Fibroblast of upper back skin (primary cell): ENCODE measurements at regions not wholly inside any gene's neighbourhood (a gene's known extent, or its start where the extent isn't known, plus 50 kb on each side); places are given as distances from the start of the nearest gene placed in this dataset.

ENCODE experiments used
- DNase-seq: peaks from one replicate; pipeline ENCODE4 v3.0.0-alpha.2; 2013

GRCh38 chr4:182062936-182063335 lies 180.3 kb upstream of the TENM3 start:
- DNase-seq: peak; percentile 86

DNA sequence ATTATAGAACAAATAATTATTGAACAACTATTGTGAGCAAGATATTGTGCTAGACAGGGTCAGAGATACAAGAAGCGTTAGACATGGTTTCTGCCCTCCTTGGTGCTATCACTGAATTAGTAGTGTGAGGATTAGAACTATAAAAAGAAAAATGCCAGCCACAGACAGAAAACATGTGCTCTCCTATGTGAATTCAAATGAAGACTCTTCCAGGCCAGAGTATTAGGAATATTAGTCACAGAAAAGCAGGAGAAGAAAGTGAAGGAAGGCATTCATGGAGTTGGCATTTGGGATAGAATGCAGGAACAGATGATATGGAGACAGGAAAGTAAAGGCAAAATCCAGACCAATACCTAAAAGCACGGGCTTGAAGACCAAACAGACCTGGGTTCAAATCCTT lies 179.6 kb upstream of the TENM3 start:
- peak; percentile 21 for DNase-seq

DNA sequence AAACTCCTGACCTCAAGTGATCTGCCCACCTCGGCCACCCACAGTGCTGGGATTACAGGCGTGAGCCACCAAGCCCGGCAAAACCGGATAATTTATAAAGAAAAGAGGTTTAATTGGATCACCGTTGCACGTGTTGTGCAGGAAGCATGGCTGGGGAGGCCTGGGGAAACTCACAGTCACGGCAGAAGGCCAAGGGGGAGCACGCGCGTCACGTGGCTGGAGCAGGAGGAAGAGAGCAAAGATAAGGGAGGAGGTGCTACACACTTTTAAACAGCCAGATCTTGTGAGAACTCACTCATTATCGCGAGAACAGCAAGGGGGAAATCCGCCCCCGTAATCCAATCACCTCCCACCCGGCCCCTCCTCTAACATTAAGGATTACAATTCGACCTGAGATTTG lies 177.9 kb upstream of the TENM3 start:
- DNase-seq: no peak

DNA sequence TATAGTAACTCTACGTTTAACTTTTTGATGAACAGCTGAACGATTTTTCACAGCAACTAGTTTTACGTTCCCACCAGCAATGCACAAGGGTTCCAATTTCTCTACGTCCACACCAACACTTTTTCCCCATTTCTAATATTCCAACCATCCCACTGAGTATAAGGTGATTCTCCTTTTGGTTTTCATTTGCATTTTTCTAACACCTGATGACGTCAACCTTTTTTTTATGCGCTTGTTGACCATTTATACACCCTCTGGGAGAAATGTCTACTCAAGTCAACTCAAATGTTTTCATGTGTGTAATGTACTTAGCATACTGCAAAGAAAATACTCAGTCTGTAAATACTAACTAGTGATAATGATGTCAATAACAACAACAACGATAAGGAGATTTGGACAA lies 177.2 kb upstream of the TENM3 start:
- DNase-seq: no peak

- DNase-seq: peak; percentile 28
Measured at GRCh38 chr4:182067828-182068227, 175.4 kb upstream of the TENM3 start.

DNA sequence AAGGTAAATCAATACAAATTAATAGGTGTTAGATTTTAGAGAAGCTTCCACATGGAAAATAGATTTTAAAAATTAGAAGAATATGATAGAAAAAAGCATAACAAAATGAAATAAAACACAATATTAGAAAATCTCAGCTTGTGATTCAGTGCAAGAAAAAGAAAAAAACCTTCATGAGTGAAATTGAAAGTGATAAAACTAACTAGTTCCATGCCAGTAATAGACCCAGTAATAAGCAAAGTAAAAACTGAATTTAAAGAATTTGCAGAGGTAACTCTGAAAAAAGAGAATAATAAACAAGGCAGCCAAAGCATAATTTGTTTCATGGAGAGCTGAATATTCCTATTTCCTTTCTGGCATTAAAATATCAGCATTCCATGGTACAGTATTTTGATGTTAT lies 174.3 kb upstream of the TENM3 start:
- no peak for DNase-seq

DNA sequence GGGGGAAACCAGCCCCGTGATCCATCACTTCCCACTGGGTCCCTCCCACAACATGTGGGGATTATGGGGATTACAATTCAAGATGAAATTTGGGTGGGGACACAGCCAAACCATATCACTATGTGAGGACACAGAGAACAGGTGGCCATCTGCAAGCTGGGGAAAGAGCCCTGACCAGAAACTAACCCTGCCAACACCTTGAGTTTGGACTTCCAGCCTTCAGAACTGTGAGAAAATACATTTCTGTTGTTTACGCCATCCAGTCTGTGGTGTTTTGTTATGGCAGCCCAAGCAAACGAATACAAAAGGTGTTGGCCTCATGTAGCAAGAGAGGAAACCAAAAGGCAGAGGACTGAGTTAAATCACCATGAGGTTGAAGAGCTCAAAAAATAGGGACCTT lies 169.9 kb upstream of the TENM3 start:
- no peak for DNase-seq

GRCh38 chr4:182074139-182074538 lies 169.1 kb upstream of the TENM3 start:
- DNase-seq: no peak

- peak; percentile 37 for DNase-seq
Measured at GRCh38 chr4:182074810-182075209, 168.4 kb upstream of the TENM3 start.

GRCh38 chr4:182082910-182083309 lies 160.3 kb upstream of the TENM3 start:
- no peak for DNase-seq

DNA sequence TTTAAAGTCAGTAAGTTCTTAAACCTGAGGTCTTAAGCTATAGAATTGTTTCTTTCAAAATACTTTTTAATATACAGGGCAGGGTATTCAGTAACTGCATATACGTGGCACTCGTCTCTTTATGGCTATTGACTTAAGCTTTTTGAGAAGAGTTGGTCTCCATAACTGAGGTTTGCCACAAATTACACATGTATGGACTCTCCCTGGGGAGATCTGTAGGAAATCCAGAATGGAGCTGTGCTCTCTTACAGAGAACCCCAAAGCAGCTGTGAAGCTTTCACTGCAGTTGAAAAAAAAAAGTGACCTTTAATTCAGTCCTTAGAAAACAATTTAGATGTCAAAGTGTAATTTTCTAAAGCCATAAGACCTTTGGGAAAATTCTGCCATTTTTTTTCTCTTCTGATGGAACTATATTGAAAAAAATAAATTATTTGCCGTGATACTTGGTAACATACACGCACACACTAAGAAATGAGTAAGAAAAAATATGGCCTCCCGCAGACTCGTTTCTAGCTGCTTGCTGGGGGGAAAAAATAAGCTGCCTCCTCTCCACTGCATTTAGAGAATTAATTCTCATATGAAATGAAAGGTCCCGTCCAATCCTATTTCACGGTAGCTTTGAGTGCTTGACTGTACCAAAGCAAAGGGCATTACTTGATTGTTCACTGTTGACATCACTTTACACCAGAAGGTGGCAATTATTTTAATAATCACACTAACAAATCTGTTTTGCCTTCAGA lies 159.4 kb upstream of the TENM3 start:
- DNase-seq: peak; percentile 49

DNA sequence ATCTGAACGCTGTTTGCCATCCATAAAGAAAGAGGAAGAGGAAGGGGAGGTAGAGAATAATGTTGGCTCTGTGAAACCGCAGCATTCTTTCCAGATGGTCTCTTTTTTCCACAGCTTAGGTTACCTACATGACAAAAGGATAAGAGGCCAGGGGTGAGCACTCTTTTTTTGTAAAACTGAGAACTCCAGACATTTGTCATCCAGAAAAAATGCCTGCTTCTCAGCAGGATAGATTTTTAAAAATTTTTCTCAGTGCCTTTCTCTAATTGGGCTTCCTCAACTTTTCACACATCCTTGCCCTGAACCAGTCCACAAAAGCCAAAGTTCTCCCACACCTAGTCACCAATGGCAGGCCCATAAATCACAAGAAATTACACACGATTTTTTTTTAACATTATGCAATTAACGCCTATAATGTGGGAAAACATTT lies 158.1 kb upstream of the TENM3 start:
- DNase-seq: peak; percentile 94

DNA sequence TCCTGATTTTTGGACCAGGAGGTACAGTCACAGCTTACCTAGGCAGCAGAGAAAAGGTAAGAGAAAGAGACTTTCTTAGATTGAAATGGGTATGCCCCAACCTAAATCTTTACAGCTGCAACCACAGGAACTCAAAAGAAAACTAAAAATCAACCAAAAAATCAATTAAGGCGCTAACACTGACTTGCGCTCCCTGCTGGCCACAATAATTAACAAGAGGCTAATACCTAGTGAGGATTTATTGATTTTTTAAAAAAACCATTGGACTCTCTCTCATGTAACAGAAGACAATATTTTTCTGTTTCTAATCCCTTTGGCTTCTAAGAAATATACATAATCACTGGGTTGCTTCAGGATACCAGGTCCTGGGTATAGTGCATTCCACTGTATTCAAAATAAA lies 153.9 kb upstream of the TENM3 start:
- DNase-seq: no peak

DNA sequence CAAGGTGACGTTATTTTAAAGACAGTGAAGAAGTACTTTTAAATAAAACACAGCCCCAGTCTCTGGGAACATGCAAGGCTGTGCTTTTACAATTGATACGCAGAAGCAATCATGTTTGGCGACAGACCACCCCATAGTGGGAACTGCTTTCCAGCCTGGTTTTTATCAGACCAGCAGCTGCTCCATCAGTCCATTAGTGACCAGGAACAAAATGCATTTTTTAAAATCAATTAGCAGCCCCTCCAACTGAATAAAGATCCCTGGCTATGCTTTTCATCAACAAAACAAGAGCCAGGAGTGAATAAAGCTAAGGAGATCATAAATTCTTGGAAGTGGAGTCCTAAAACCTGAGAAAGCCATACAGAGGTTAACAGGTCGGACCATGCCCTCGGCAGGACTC lies 153.0 kb upstream of the TENM3 start:
- no peak for DNase-seq

DNA sequence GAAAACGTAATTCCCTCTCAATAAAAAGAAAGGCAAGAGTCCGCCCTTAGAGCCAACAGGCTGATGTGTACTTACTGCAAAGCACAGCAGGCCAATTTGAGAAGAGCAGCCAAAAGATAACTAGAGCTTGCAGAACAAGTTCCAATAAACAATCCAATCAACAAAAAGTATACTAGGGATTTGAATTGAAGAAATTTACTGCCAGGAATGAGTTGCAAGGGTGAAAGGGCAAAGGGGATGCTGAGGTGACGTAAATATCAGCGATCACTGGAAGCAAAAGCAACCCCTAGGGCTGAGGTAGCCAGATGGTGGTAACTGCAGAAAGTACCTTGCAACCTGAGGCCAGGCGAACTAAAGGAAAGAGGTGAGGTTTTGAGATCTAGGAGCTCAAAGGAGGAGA lies 152.1 kb upstream of the TENM3 start:
- no peak for DNase-seq

DNA sequence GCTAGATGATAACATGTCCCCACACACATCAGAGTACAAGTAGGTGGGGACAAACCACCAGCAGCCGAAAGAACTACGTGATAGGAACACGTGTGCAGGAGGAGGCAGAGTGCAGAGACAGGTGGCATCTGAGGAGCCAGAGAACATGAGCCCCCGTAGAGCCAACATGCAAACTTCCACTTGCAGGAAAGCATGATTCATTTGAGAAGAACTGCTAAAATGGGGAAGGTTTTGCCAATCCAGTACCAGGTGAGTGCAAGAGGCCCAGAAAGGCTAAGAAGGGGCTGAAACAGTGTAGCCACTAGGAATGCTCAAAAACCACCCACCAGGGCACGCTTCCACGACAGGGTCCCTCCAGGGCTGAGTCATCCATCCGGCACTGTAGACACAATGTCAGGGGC lies 149.8 kb upstream of the TENM3 start:
- DNase-seq: peak; percentile 62

- no peak for DNase-seq
Measured at GRCh38 chr4:182093935-182094334, 149.3 kb upstream of the TENM3 start.

DNA sequence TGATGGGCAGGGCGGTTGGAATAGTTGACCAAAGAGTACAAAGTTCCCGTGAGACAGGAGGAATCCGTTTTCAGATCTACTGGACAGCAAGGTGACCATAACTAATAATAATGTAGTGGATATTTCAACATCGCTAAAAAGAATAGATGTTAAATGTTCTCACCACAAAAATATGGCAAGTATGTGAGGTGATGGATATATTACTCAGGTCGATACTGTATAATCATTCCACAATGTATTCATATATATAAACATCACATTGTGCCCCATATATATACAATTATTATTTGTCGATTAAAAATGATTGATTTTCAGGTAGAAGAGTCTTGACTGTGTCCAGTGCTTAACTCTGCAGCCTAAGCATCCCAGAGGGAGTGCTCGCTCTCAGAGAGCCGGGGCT lies 141.6 kb upstream of the TENM3 start:
- DNase-seq: no peak

DNA sequence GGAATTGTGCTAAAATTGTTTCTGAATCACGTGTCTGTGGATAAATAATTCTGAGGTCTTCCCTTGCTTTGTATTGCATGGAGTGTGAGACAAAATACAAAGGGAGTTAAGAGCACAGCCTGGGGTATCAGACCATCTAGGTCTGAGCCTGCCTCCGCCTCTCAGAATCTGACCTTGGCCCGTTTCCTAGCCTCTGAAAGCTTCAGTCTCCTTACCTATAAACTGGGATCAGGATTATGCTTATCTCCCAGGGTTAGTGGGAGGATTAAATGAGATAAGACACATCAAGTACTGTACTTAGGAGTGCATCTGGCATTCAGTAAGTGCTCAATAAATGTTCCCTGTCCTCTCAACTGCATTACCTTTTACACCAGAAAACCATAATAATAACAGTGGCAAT lies 140.6 kb upstream of the TENM3 start:
- DNase-seq: no peak

DNA sequence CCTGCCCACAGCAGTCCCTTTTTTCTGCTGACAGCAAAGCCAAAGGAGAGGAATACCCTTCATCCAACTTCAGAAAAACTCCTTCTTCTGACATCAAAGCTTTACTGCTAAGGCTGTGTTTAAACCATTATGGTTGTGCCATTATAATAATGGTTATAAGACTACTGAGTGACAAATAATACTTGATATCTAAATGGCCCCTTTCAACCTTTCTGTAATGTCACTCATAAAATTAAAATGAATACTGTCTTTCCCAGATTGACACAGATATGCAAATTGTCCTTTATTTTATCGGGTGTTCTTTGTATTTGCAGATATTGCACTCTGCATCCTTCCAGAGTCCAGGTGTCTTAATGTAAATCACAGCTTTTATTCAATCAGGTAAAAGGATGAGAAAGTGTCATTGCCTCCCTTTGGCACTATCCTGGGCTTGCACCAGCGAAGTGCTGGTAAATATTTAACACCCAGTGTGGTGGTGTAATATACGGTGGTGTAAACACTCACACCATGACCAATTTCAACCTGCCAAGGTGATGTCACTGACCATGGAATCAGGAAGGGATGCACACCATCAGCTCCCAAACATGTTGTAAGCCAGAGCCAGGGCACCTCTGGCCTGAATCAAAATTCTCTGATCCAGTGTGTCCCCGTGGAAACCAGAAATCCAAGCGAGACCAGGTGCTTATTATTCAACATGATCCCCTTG lies 139.4 kb upstream of the TENM3 start:
- DNase-seq: no peak

GRCh38 chr4:182105416-182105815 lies 137.8 kb upstream of the TENM3 start:
- DNase-seq: no peak

DNA sequence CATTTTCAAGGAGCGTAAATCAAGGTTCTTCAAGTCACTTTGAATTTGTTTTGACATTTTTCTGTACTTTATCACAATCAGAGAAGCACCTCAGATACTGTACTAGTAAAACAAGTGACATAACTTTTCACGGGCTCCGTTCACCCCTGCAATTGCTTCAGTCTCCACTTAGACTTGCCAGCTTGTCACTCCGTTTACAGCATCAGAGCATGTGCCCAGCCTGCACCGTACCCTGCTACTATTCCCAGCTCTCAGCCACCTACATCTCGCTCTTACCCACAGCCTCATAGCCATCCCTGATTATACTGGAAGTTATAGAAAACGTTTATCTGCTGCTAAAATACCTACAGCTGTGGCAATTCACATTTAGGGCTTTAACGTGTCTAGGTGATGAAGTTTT lies 135.3 kb upstream of the TENM3 start:
- no peak for DNase-seq

DNA sequence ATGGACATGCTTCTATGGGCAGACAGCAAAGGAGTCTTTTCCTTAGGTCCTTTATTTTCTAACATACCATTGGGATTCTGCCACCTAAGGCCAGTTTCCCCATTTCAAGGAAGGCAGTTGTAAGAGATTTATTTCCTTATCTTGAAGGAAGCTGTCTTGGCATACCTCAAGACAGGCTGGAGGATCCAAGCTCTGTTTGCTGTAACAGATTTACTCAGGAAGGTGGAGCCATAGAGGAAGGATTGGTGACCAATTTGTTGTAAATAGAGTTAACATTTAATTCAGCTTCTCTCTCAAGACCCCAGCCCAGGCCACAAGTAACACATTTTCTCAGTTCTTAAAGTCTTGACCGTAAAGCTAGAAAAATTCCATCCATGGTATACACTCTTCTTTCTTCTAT lies 131.6 kb upstream of the TENM3 start:
- DNase-seq: no peak

DNA sequence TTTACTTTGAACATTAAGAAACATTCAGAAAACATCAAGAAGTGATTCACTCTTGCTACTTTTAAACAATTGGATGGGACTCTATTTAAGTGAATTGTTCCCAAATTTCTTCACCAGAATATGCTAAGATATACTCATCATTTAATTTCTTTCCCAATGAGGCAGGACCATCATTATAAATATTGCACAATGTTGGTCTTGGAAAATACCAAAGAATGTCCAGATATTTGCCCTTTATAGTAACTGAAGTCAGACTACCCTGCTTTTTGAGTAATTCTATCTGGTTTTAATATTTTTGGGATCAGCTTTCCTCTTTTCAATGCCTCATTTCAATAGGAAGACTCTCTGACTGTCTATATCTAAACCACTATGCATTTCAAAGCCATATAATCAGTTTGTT lies 129.4 kb upstream of the TENM3 start:
- DNase-seq: peak; percentile 60

DNA sequence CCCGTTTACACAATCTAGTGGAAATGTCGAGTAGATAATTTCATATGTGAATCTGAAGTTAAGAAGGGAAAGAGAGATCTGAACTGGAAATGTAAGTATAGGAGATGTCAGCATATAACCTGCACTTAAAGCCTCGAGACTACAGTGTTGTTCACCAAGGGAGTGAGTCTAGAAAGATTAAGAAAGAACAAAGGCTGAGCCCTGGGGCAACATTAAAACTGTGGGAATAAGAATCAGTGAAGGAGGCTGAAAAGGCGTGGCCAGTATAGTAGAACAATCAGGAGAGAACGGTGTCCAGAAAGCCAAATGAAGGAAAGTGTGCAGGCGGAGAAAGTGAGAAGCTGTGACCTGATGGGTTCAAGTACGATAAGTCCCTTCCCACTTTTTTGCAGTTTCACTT lies 118.8 kb upstream of the TENM3 start:
- no peak for DNase-seq
